Calu3 (cell line): ENCODE measurements at regions not wholly inside any gene's neighbourhood (a gene's known extent, or its start where the extent isn't known, plus 50 kb on each side); places are given as distances from the start of the nearest gene placed in this dataset.

ENCODE experiments used
- BruUV-seq: library from RNA; stranded (reverse); fragments of 400-500 nt; replicated peaks from 2 replicates; lab custom pipeline; 2021; lab: Mats Ljungman, UMichigan
- CTCF ChIA-PET: fragments of 300-600 bp; sonication (Branson Sonifier 250); formaldehyde crosslinking; loops from one replicate; lab custom pipeline; 2022; ENCODE audit warnings: antibody characterized with exemption; lab: Charles Lee
- DNase-seq: peaks from one replicate; pipeline ENCODE4 v3.0.0; 2022
- H3K27ac Mint-ChIP-seq: one replicate; pipeline ENCODE4 v1.8.0; 2022; ENCODE audit warnings: mixed read lengths; ENCODE audit not compliant: unreplicated experiment
- H3K27me3 Mint-ChIP-seq: one replicate; pipeline ENCODE4 v1.8.0; 2022; ENCODE audit warnings: mixed read lengths; ENCODE audit not compliant: unreplicated experiment
- H3K36me3 Mint-ChIP-seq: one replicate; pipeline ENCODE4 v1.8.0; 2022; ENCODE audit warnings: mild to moderate bottlenecking, moderate library complexity, mixed read lengths; ENCODE audit not compliant: insufficient read depth, unreplicated experiment
- H3K4me1 Mint-ChIP-seq: one replicate; pipeline ENCODE4 v1.8.0; 2022; ENCODE audit warnings: mild to moderate bottlenecking, low read depth, mixed read lengths; ENCODE audit not compliant: unreplicated experiment
- H3K4me3 Mint-ChIP-seq: one replicate; pipeline ENCODE4 v1.8.0; 2022; ENCODE audit warnings: mild to moderate bottlenecking, low read depth, moderate library complexity, mixed read lengths; ENCODE audit not compliant: unreplicated experiment
- H3K9me3 Mint-ChIP-seq: one replicate; pipeline ENCODE4 v1.8.0; 2022; ENCODE audit warnings: low read depth, mixed read lengths; ENCODE audit not compliant: unreplicated experiment
- CTCF ChIP-seq: fragments of 200-600 bp; IDR thresholded peaks from one replicate; pipeline ENCODE4 v1.8.0; 2022; ENCODE audit warnings: antibody characterized with exemption; ENCODE audit not compliant: unreplicated experiment
- intact Hi-C: fragments of 100-400 bp; cut with micrococcal nuclease; formaldehyde crosslinking; loops from one replicate; pipeline ENCODE4 v1.10.0; 2022; ENCODE audit not compliant: unreplicated experiment

- H3K27me3 Mint-ChIP-seq, result no peaks in the 10 kb centered on the region
- DNase-seq, result no peak
- no TSS peak for BruUV-seq
- H3K27ac Mint-ChIP-seq, result no peak overlapping the region
- TF ChIP-seq CTCF, result no peak
- no peaks in the 10 kb centered on the region for H3K9me3 Mint-ChIP-seq
- H3K36me3 Mint-ChIP-seq, result no peaks in the 10 kb centered on the region
- CTCF ChIA-PET, result no interaction called here
- intact Hi-C loops, result no loop called here
- H3K4me3 Mint-ChIP-seq, result no peak overlapping the region
- no peaks in the 10 kb centered on the region for H3K4me1 Mint-ChIP-seq
Observed at GRCh38 chr2:144798034-144798433, 278.1 kb upstream of the ZEB2 start.

- H3K36me3 Mint-ChIP-seq, result no peaks in the 10 kb centered on the region
- H3K4me3 Mint-ChIP-seq, result no peak overlapping the region
- H3K27me3 Mint-ChIP-seq, result no peaks in the 10 kb centered on the region
- H3K4me1 Mint-ChIP-seq, result no peaks in the 10 kb centered on the region
- H3K27ac Mint-ChIP-seq, result no peak overlapping the region
- intact Hi-C loops, result no loop called here
- TF ChIP-seq CTCF, result no peak
- CTCF ChIA-PET, result no interaction called here
- no peaks in the 10 kb centered on the region for H3K9me3 Mint-ChIP-seq
- DNase-seq, result no peak
- BruUV-seq, result no TSS peak
Observed at GRCh38 chr2:144796936-144797335, 277.0 kb upstream of the ZEB2 start.

- H3K27me3 Mint-ChIP-seq, result no peaks in the 10 kb centered on the region
- no peaks in the 10 kb centered on the region for H3K9me3 Mint-ChIP-seq
- CTCF ChIA-PET, result no interaction called here
- DNase-seq, result no peak
- H3K36me3 Mint-ChIP-seq, result no peaks in the 10 kb centered on the region
- H3K27ac Mint-ChIP-seq, result no peak overlapping the region
- TF ChIP-seq CTCF, result no peak
- no TSS peak for BruUV-seq
- intact Hi-C loops, result no loop called here
- no peak overlapping the region for H3K4me3 Mint-ChIP-seq
- no peaks in the 10 kb centered on the region for H3K4me1 Mint-ChIP-seq
Observed at GRCh38 chr2:144796164-144796563, 276.2 kb upstream of the ZEB2 start.

DNA sequence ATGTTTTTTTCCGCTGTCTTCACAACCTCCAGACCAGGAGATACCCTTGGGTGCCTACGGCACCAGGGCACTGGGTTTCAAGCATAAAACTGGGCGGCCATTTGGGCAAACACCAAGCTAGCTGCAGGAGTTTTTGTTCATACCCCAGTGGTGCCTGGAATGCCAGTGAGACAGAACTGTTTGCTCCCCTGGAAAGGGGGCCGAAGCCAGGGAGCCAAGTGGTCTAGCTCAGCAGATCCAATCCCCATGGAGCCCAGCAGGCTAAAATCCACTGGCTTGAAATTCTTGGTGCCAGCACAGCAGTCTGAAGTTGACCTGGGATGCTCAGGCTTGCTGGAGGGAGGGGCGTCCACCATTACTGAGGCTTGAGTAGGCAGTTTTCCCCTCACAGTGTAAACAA lies 265.3 kb upstream of the ZEB2 start:
- TF ChIP-seq CTCF, result no peak
- no peak overlapping the region for H3K4me3 Mint-ChIP-seq
- no peaks in the 10 kb centered on the region for H3K4me1 Mint-ChIP-seq
- peaks cover 2% of the 10 kb centered on the region for H3K9me3 Mint-ChIP-seq
- H3K27ac Mint-ChIP-seq, result no peak overlapping the region
- CTCF ChIA-PET, result no interaction called here
- intact Hi-C loops, result no loop called here
- no peaks in the 10 kb centered on the region for H3K36me3 Mint-ChIP-seq
- DNase-seq, result no peak
- BruUV-seq, result no TSS peak
- no peaks in the 10 kb centered on the region for H3K27me3 Mint-ChIP-seq
